Pancreas (tissue), 10 donors: ENCODE measurements at regions not wholly inside any gene's neighbourhood (a gene's known extent, or its start where the extent isn't known, plus 50 kb on each side); places are given as distances from the start of the nearest gene placed in this dataset.

Source experiments
- ATAC-seq, 4 donors: fragments of 200-7000 bp; cut with Tn5 transposase; one replicate each; pipeline versions ENCODE4 v1.8.0 to v1.9.1; 2020; ENCODE audit warnings: mild to moderate bottlenecking in 4 of 4, moderate library complexity in 4 of 4
- DNase-seq, 6 donors: peaks; one replicate each; pipeline ENCODE4 v3.0.0-alpha.2; 2020
- FAIRE-seq: peaks from 2 replicates; lab custom pipeline; 2012; peaks lifted over from hg19 to GRCh38; lab: Jason Lieb, UNC
- H3K27ac ChIP-seq, 4 donors: fragments of 200-600 bp; sonication (generic); 1 replicate in 3 of 4; 2 replicates in 1 of 4; pipeline versions ENCODE4 v1.5.0 to v1.8.0; 2020
- H3K27me3 ChIP-seq, 4 donors: fragments of 200-600 bp; one replicate each; pipeline ENCODE4 v1.8.0; 2021
- H3K36me3 ChIP-seq, 3 donors: fragments of 200-600 bp; sonication (generic) in 1 of 3; one replicate each; pipeline versions ENCODE4 v1.5.0 to v1.8.0; 2020 to 2021
- H3K4me1 ChIP-seq, 3 donors: fragments of 200-600 bp; one replicate each; pipeline ENCODE4 v1.8.0; 2021
- H3K4me3 ChIP-seq, 4 donors: fragments of 200-600 bp; sonication (generic) in 2 of 4; one replicate each; pipeline versions ENCODE4 v1.5.0 to v1.8.0; 2020 to 2021
- H3K9me3 ChIP-seq, 4 donors: fragments of 200-600 bp; one replicate each; pipeline ENCODE4 v1.8.0; 2021
- CTCF ChIP-seq, 4 donors: fragments of 200-600 bp; sonication (generic) in 3 of 4; IDR thresholded peaks; one replicate each; pipeline versions ENCODE4 v1.5.0 to v1.8.0; 2021; ENCODE audit warnings: antibody characterized with exemption in 4 of 4
- WGBS, 2 donors: extraction: QIAGEN DNeasy Blood & Tissue Kit; methylation state at CpG; one replicate each; pipeline ENCODE4 v1.1.7; 2013; 5-methylcytosine and 5-hydroxymethylcytosine counted together
- intact Hi-C, 3 donors: fragments of 100-400 bp; cut with DNase I; formaldehyde crosslinking; loops; one replicate each; pipeline versions ENCODE4 v1.11.1 to v1.14.2; 2022
- donor health status: healthy with polysubstance abuse.
- donor health status: DM: no; HTN: no; CAD: no; lungs with moderate emphysema.
- donor health status: DM: no; HTN: no; CAD: no.
- donor health status: control.
- donor health status: control.
- donor health status: Bipolar disorder and iron deficiency.
- donor health status: DM: yes; HTN: yes; CAD: no.
- donor health status: DM: no; HTN: no; CAD: no.
- donor health status: DM: no; HTN: no; CAD: no.
- donor health status: DM: yes; HTN: yes; CAD: no.

- Histone ChIP-seq H3K36me3 (no peaks in the 10 kb centered on the region), H3K27me3 (no peaks in the 10 kb centered on the region), H3K9me3 (no peaks in the 10 kb centered on the region), H3K4me3 (no peak overlapping the region), H3K27ac (no peak overlapping the region), H3K4me1 (no peaks in the 10 kb centered on the region)
- 46 to 56% methylated on average over 6 of the region's 6 CpGs for WGBS, 2 donors
- FAIRE-seq (no peak), DNase-seq (no peak), ATAC-seq (no peak)
- intact Hi-C loops = no loop called here
- no peak for TF ChIP-seq CTCF (IDR thresholded peaks at IDR 0.05)
Measured at GRCh38 chr5:9833871-9834270, 203.7 kb upstream of the TAS2R1 start.

GRCh38 chr5:9832921-9833320 is 202.8 kb upstream of the TAS2R1 start:
- no peaks in the 10 kb centered on the region for H3K9me3 ChIP-seq
- WGBS, 2 donors = 26 to 36% methylated on average over 5 of the region's 5 CpGs
- H3K27me3 ChIP-seq = no peaks in the 10 kb centered on the region
- no peaks in the 10 kb centered on the region for H3K36me3 ChIP-seq
- no peak for FAIRE-seq
- intact Hi-C loops = no loop called here
- DNase-seq = no peak
- no peaks in the 10 kb centered on the region for H3K4me1 ChIP-seq
- H3K4me3 ChIP-seq = no peak overlapping the region
- no peak overlapping the region for H3K27ac ChIP-seq
- no peak for ATAC-seq
- no peak for TF ChIP-seq CTCF (IDR thresholded peaks at IDR 0.05)

- DNase-seq (no peak), ATAC-seq (no peak), FAIRE-seq (no peak)
- no peaks in the 10 kb centered on the region for H3K9me3 ChIP-seq
- no peak for TF ChIP-seq CTCF (IDR thresholded peaks at IDR 0.05)
- WGBS, 2 donors = 65 to 66% methylated on average over 6 of the region's 6 CpGs
- no peak overlapping the region for H3K27ac ChIP-seq
- intact Hi-C loops = no loop called here
- H3K27me3 ChIP-seq = no peaks in the 10 kb centered on the region
- H3K4me1 ChIP-seq = no peaks in the 10 kb centered on the region
- H3K4me3 ChIP-seq = no peak overlapping the region
- H3K36me3 ChIP-seq = no peaks in the 10 kb centered on the region
Measured at GRCh38 chr5:9831823-9832222, 201.7 kb upstream of the TAS2R1 start.

- H3K36me3 ChIP-seq = no peaks in the 10 kb centered on the region
- H3K9me3 ChIP-seq = no peaks in the 10 kb centered on the region
- no peaks in the 10 kb centered on the region for H3K27me3 ChIP-seq
- ATAC-seq = no peak
- no peaks in the 10 kb centered on the region for H3K4me1 ChIP-seq
- intact Hi-C loops = no loop called here
- no peak overlapping the region for H3K27ac ChIP-seq
- no peak for TF ChIP-seq CTCF (IDR thresholded peaks at IDR 0.05)
- no peak overlapping the region for H3K4me3 ChIP-seq
- DNase-seq = no peak
- no peak for FAIRE-seq
Measured at GRCh38 chr5:9830184-9830583, 200.0 kb upstream of the TAS2R1 start.

GRCh38 chr5:9829621-9830020 is 199.5 kb upstream of the TAS2R1 start:
- TF ChIP-seq CTCF (IDR thresholded peaks at IDR 0.05) = no peak
- H3K36me3 ChIP-seq = no peaks in the 10 kb centered on the region
- FAIRE-seq (no peak), ATAC-seq (no peak), DNase-seq (no peak)
- intact Hi-C loops = no loop called here
- no peak overlapping the region for H3K27ac ChIP-seq
- H3K4me3 ChIP-seq = no peak overlapping the region
- 72 to 74% methylated on average over 2 of the region's 2 CpGs for WGBS, 2 donors
- H3K27me3 ChIP-seq = no peaks in the 10 kb centered on the region
- H3K4me1 ChIP-seq = no peaks in the 10 kb centered on the region
- no peaks in the 10 kb centered on the region for H3K9me3 ChIP-seq
